Fibroblast of lung (primary cell): ENCODE measurements at regions not wholly inside any gene's neighbourhood (a gene's known extent, or its start where the extent isn't known, plus 50 kb on each side); places are given as distances from the start of the nearest gene placed in this dataset.

Experiments used
- DNase-seq, 2 donors: peaks; one replicate each; pipeline versions ENCODE4 v3.0.0 to v3.0.0-alpha.2; 2010; ENCODE audit warnings: low read depth in 2 of 2
- H2AFZ ChIP-seq: 2 replicates; pipeline ENCODE4 v1.5.1; 2012; ENCODE audit warnings: low read length, control low read depth, inconsistent platforms
- H3K27ac ChIP-seq: 2 replicates; pipeline ENCODE4 v1.5.1; 2011; ENCODE audit warnings: low read length, control low read depth; ENCODE audit not compliant: insufficient read depth
- H3K27me3 ChIP-seq: 2 replicates; pipeline ENCODE4 v1.5.1; 2011; ENCODE audit warnings: mild to moderate bottlenecking, low read length; ENCODE audit not compliant: control insufficient read depth, insufficient read depth
- H3K36me3 ChIP-seq: 2 replicates; pipeline ENCODE4 v1.5.1; 2011; ENCODE audit warnings: low read length; ENCODE audit not compliant: control insufficient read depth, insufficient read depth
- H3K4me1 ChIP-seq: 2 replicates; pipeline ENCODE4 v1.5.1; 2011; ENCODE audit warnings: low read length; ENCODE audit not compliant: control insufficient read depth, insufficient read depth; ENCODE audit errors: extremely low read depth
- H3K4me2 ChIP-seq: 2 replicates; pipeline ENCODE4 v1.5.1; 2011; ENCODE audit warnings: low read length, control low read depth; ENCODE audit not compliant: insufficient read depth; ENCODE audit errors: extremely low read depth
- H3K4me3 ChIP-seq, 4 experiments: fragments of 200-600 bp in 1 of 4; sonication (generic) in 1 of 4; replicated peaks in 1 of 4; 2 replicates each; pipeline ENCODE4 v1.5.1; 2011 to 2016; ENCODE audit warnings: low read length in 4 of 4, low read depth in 3 of 4, mild to moderate bottlenecking in 3 of 4, control low read depth in 2 of 4, inconsistent platforms in 1 of 4, mixed read lengths in 1 of 4; ENCODE audit not compliant: insufficient read depth in 1 of 4; ENCODE audit errors: control extremely low read depth in 1 of 4
- H3K79me2 ChIP-seq: 2 replicates; pipeline ENCODE4 v1.5.1; 2012; ENCODE audit warnings: mild to moderate bottlenecking, low read length, inconsistent platforms; ENCODE audit not compliant: control insufficient read depth, insufficient read depth
- H3K9ac ChIP-seq: 2 replicates; pipeline ENCODE4 v1.5.1; 2011; ENCODE audit warnings: mild to moderate bottlenecking, low read length, control low read depth; ENCODE audit not compliant: insufficient read depth
- H3K9me3 ChIP-seq: 2 replicates; pipeline ENCODE4 v1.5.1; 2012; ENCODE audit warnings: low read depth, low read length; ENCODE audit not compliant: control insufficient read depth, insufficient read depth
- H4K20me1 ChIP-seq: 2 replicates; pipeline ENCODE4 v1.5.1; 2011; ENCODE audit warnings: low read length; ENCODE audit not compliant: control insufficient read depth, insufficient read depth; ENCODE audit errors: extremely low read depth
- CTCF ChIP-seq, 2 donors: IDR thresholded peaks in 1 of 2; conservative IDR thresholded peaks in 1 of 2; 1 replicate in 1 of 2; 2 replicates in 1 of 2; pipeline ENCODE4 v1.5.1; 2011 to 2012; ENCODE audit warnings: low read length in 2 of 2, control low read depth in 1 of 2, inconsistent platforms in 1 of 2, low read depth in 1 of 2, mild to moderate bottlenecking in 1 of 2
- EZH2 ChIP-seq: IDR thresholded peaks from 2 replicates; pipeline ENCODE4 v1.5.1; 2012; ENCODE audit warnings: low read length, control low read depth, mild to moderate bottlenecking; ENCODE audit errors: missing control alignments

GRCh38 chr7:8938044-8938805 is 504.8 kb downstream of the NXPH1 start:
- no peaks in the 10 kb centered on the region for H3K79me2 ChIP-seq
- H3K27me3 ChIP-seq = no peaks in the 10 kb centered on the region
- no peak overlapping the region for H3K4me2 ChIP-seq
- no peak for TF ChIP-seq CTCF (conservative IDR thresholded peaks at IDR 0.05 in 1 of 2, IDR thresholded peaks at IDR 0.05 in 1 of 2; ENCODE audit: low read depth in 1 of 2, low read length in 2 of 2)
- TF ChIP-seq EZH2 = no peak
- H2AFZ ChIP-seq = no peak overlapping the region
- no peaks in the 10 kb centered on the region for H3K4me1 ChIP-seq
- no peaks in the 10 kb centered on the region for H3K9me3 ChIP-seq
- no peak overlapping the region for H3K9ac ChIP-seq
- no peak overlapping the region for H3K4me3 ChIP-seq
- H3K27ac ChIP-seq = no peak overlapping the region
- no peaks in the 10 kb centered on the region for H3K36me3 ChIP-seq
- DNase-seq = no peak
- H4K20me1 ChIP-seq = no peaks in the 10 kb centered on the region

GRCh38 chr7:8939446-8939845 is 506.0 kb downstream of the NXPH1 start:
- H3K79me2 ChIP-seq = no peaks in the 10 kb centered on the region
- DNase-seq = no peak
- no peak overlapping the region for H3K27ac ChIP-seq

GRCh38 chr7:8963722-8964121 is 530.3 kb downstream of the NXPH1 start:
- Histone ChIP-seq H4K20me1 (no peaks in the 10 kb centered on the region), H3K9me3 (no peaks in the 10 kb centered on the region), H3K4me2 (no peak overlapping the region), H3K36me3 (no peaks in the 10 kb centered on the region), H3K79me2 (no peaks in the 10 kb centered on the region), H3K27ac (no peak overlapping the region), H3K9ac (no peak overlapping the region), H3K4me1 (no peaks in the 10 kb centered on the region), H3K27me3 (no peaks in the 10 kb centered on the region), H3K4me3 (no peak overlapping the region), H2AFZ (no peak overlapping the region)
- TF ChIP-seq EZH2 (no peak), CTCF (conservative IDR thresholded peaks at IDR 0.05 in 1 of 2, IDR thresholded peaks at IDR 0.05 in 1 of 2; ENCODE audit: low read depth in 1 of 2, low read length in 2 of 2) (no peak)
- no peak for DNase-seq

More at GRCh38 chr7:8939446-8939845, 506.0 kb downstream of the NXPH1 start:
- Histone ChIP-seq H3K4me3 (no peak overlapping the region), H3K9me3 (no peaks in the 10 kb centered on the region), H2AFZ (no peak overlapping the region), H3K4me2 (no peak overlapping the region), H4K20me1 (no peaks in the 10 kb centered on the region), H3K27me3 (no peaks in the 10 kb centered on the region), H3K36me3 (no peaks in the 10 kb centered on the region), H3K9ac (no peak overlapping the region), H3K4me1 (no peaks in the 10 kb centered on the region)
- TF ChIP-seq EZH2 = no peak
- no peak for TF ChIP-seq CTCF (conservative IDR thresholded peaks at IDR 0.05 in 1 of 2, IDR thresholded peaks at IDR 0.05 in 1 of 2; ENCODE audit: low read depth in 1 of 2, low read length in 2 of 2)
